Peyer's patch (tissue), 4 donors: ENCODE measurements at regions not wholly inside any gene's neighbourhood (a gene's known extent, or its start where the extent isn't known, plus 50 kb on each side); places are given as distances from the start of the nearest gene placed in this dataset.

Experiments used
- DNase-seq, 3 donors: peaks; one replicate each; pipeline ENCODE4 v3.0.0-alpha.2; 2017 to 2019
- H3K27ac ChIP-seq, 4 donors: fragments of 200-600 bp; sonication (generic); one replicate each; pipeline ENCODE4 v1.5.1; 2016 to 2019
- H3K27me3 ChIP-seq, 2 donors: fragments of 200-600 bp; sonication (generic); one replicate each; pipeline ENCODE4 v1.5.1; 2019
- H3K36me3 ChIP-seq, 3 donors: fragments of 200-600 bp; sonication (generic); one replicate each; pipeline ENCODE4 v1.5.1; 2016 to 2019
- H3K4me1 ChIP-seq, 4 donors: fragments of 200-600 bp; sonication (generic); one replicate each; pipeline ENCODE4 v1.5.1; 2016 to 2019
- H3K4me3 ChIP-seq, 4 donors: fragments of 200-600 bp; sonication (generic); 1 replicate in 3 of 4; 2 replicates in 1 of 4; pipeline ENCODE4 v1.5.1; 2016 to 2019; ENCODE audit warnings: mild to moderate bottlenecking in 1 of 4
- H3K9me3 ChIP-seq, 4 donors: fragments of 200-600 bp; sonication (generic); one replicate each; pipeline ENCODE4 v1.5.1; 2016 to 2019; ENCODE audit warnings: mild to moderate bottlenecking in 1 of 4
- POLR2A ChIP-seq, 2 donors: fragments of 450-650 bp; IDR thresholded peaks; one replicate each; pipeline ENCODE4 v1.5.1; 2017; ENCODE audit warnings: antibody characterized with exemption in 2 of 2, mild to moderate bottlenecking in 2 of 2, moderate library complexity in 2 of 2
- TF ChIP-seq, protein P1 (sequence below), 6 experiments: fragments of 450-650 bp in 4 of 6; fragments of 200-600 bp in 2 of 6; sonication (generic) in 1 of 6; IDR thresholded peaks; one replicate each; pipeline ENCODE4 v1.5.1; 2017 to 2019; ENCODE audit warnings: antibody characterized with exemption in 6 of 6, mild to moderate bottlenecking in 3 of 6, moderate library complexity in 1 of 6

DNA sequence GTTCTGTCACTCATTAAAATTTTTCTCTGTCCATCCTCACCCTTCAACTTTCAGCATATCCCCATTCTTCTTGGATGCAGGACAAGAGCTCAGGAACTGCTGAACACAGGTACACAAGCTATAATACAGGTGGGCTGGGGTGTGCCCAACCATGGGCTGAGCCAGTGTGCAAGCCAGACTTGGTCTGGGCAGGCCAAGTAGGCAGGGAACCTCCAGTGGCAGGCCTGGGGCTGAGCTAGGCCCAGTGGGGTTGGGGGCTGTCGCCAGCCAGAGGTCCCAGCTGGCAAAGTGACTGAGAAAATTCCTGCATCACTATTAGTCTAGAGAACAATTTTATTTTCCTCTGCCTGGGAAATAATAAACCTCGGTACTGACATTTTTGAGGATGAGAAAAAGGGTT is 202.9 kb downstream of the LRRC3B start:
- DNase-seq = no peak
- no peak overlapping the region for H3K4me3 ChIP-seq
- peaks cover 0 to 17% (median 3%) of the 10 kb centered on the region in 4 donors for H3K9me3 ChIP-seq
- H3K27ac ChIP-seq = no peak overlapping the region
- TF ChIP-seq, protein P1, sequence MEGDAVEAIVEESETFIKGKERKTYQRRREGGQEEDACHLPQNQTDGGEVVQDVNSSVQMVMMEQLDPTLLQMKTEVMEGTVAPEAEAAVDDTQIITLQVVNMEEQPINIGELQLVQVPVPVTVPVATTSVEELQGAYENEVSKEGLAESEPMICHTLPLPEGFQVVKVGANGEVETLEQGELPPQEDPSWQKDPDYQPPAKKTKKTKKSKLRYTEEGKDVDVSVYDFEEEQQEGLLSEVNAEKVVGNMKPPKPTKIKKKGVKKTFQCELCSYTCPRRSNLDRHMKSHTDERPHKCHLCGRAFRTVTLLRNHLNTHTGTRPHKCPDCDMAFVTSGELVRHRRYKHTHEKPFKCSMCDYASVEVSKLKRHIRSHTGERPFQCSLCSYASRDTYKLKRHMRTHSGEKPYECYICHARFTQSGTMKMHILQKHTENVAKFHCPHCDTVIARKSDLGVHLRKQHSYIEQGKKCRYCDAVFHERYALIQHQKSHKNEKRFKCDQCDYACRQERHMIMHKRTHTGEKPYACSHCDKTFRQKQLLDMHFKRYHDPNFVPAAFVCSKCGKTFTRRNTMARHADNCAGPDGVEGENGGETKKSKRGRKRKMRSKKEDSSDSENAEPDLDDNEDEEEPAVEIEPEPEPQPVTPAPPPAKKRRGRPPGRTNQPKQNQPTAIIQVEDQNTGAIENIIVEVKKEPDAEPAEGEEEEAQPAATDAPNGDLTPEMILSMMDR (IDR thresholded peaks at IDR 0.05) = no peak
- TF ChIP-seq POLR2A (IDR thresholded peaks at IDR 0.05) = no peak
- H3K27me3 ChIP-seq = no peaks in the 10 kb centered on the region
- H3K36me3 ChIP-seq = no peaks in the 10 kb centered on the region
- H3K4me1 ChIP-seq = no peaks in the 10 kb centered on the region

DNA sequence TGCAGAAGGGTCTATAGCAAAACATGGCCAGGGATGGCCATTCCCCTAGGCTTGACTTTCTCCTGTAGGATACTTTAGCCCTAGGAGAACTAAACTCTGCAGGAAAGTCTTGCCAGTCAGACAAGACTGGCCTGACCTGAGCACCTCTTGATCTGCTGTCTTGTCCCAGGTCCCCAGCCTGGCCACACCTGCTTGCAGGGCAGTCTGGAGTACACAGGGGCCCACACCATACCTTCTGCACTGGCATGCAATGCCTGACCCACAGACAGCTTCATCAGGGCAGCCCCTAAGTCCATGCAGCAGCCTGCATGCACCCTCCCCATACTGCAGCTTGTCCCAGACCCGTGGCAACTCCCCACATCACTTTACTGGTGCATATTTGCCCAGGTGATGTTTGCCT is 204.6 kb downstream of the LRRC3B start:
- H3K36me3 ChIP-seq = no peaks in the 10 kb centered on the region
- no peak overlapping the region for H3K27ac ChIP-seq
- DNase-seq = no peak
- H3K9me3 ChIP-seq = peaks cover 0 to 11% (median 3%) of the 10 kb centered on the region in 4 donors
- no peaks in the 10 kb centered on the region for H3K4me1 ChIP-seq
- no peaks in the 10 kb centered on the region for H3K27me3 ChIP-seq
- no peak overlapping the region for H3K4me3 ChIP-seq
- no peak for TF ChIP-seq POLR2A (IDR thresholded peaks at IDR 0.05)
- TF ChIP-seq, protein P1 (IDR thresholded peaks at IDR 0.05) = no peak

DNA sequence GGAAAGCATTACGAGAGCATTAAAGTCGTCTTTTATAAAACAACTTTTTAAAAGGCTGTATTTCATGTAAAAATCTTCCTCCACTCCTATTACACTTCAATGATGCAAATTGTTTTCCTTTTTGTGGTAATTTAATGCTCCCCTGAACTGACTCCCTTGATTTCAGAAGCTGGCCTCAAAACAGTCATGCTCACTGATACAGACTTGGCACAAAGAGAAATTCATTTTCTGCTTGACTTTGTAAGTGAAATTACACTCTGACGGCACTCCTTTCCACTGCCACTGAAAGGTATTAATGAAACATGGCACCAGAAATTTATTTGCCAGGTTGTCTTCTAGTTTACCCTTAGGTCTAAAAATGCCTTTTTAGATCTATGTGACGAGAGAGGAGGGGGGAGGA is 215.5 kb downstream of the LRRC3B start:
- H3K27me3 ChIP-seq = no peaks in the 10 kb centered on the region
- DNase-seq = no peak
- TF ChIP-seq, protein P1 (IDR thresholded peaks at IDR 0.05) = no peak
- TF ChIP-seq POLR2A (IDR thresholded peaks at IDR 0.05) = no peak

DNA sequence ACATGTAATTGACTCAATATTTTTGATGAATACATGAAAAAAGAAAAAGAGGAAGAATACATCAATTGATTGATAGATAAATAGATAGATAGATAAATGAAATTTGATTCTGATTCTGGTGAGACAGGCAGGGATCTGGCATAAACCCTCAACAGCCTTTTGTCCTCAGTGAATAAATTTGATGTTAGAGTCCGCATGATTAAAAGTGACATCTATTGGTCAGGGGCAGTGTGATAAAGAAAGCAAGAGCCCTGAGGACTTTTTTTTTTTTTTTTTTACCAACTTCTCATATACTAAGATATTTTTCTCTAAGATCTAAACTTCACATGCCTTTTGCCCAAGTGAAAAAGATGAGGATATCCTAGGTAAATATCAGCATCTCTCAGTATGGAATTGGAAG is 216.4 kb downstream of the LRRC3B start:
- Histone ChIP-seq H3K4me1 (no peaks in the 10 kb centered on the region), H3K27me3 (no peaks in the 10 kb centered on the region), H3K4me3 (no peak overlapping the region), H3K9me3 (no peaks in the 10 kb centered on the region), H3K27ac (no peak overlapping the region), H3K36me3 (no peaks in the 10 kb centered on the region)
- TF ChIP-seq POLR2A (IDR thresholded peaks at IDR 0.05) = no peak
- TF ChIP-seq, protein P1 (IDR thresholded peaks at IDR 0.05) = no peak
- DNase-seq = no peak

More for the DNA sequence above, 215.5 kb downstream of the LRRC3B start:
- no peaks in the 10 kb centered on the region for H3K9me3 ChIP-seq
- no peaks in the 10 kb centered on the region for H3K4me1 ChIP-seq
- no peaks in the 10 kb centered on the region for H3K36me3 ChIP-seq
- H3K27ac ChIP-seq = no peak overlapping the region
- no peak overlapping the region for H3K4me3 ChIP-seq

DNA sequence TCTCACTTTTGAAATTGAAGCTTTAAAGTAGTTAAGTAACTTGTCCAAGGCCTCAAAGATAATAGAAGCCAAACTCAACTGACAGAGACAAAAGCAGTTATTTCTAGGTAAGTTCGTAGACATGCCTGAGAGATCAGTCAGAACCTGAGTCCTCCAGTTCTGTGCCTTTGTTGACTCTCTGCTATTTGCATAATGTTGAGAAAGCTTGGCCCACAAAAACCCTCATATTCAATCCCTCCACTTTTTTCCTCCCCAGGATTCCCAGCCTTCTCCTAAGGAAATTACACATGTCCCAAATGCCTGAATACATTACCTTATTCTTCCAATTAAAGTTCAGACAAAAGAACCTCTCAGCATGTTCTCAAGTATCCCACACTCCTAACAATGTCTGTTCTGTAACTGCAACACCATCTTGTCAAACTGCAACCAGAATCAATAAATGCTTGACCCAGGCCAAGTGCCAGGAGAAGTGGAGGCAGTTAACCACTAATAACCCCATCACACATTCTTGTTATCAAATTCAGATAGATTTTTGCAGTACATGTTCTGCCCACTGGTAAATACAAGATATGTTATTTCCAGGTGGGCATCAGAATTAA is 217.8 kb downstream of the LRRC3B start:
- Histone ChIP-seq H3K4me1 (no peaks in the 10 kb centered on the region), H3K27ac (no peak overlapping the region)
- no peak for DNase-seq

More for the DNA sequence above, 217.8 kb downstream of the LRRC3B start:
- Histone ChIP-seq H3K27me3 (no peaks in the 10 kb centered on the region), H3K36me3 (no peaks in the 10 kb centered on the region), H3K4me3 (no peak overlapping the region), H3K9me3 (no peaks in the 10 kb centered on the region)
- TF ChIP-seq, protein P1 (IDR thresholded peaks at IDR 0.05) = no peak
- TF ChIP-seq POLR2A (IDR thresholded peaks at IDR 0.05) = no peak
